BLaER1 (cell line): ENCODE measurements at regions not wholly inside any gene's neighbourhood (a gene's known extent, or its start where the extent isn't known, plus 50 kb on each side); places are given as distances from the start of the nearest gene placed in this dataset.
"Not testable (repeated sequence)": the region's sequence is repeated elsewhere in the genome, so short reads cannot be mapped to it uniquely, and the experiment has no call there.

Source experiments
- H3K27ac ChIP-seq: shearing (Covaris generic); formaldehyde crosslinking; 2 replicates; pipeline ENCODE4 v1.8.1; 2022
- H3K27me3 ChIP-seq: shearing (Covaris generic); formaldehyde crosslinking; 2 replicates; pipeline ENCODE4 v1.8.1; 2022
- H3K36me3 ChIP-seq: shearing (Covaris generic); formaldehyde crosslinking; 2 replicates; pipeline ENCODE4 v1.8.1; 2022
- H3K4me1 ChIP-seq: shearing (Covaris generic); formaldehyde crosslinking; 2 replicates; pipeline ENCODE4 v1.8.1; 2022
- H3K4me2 ChIP-seq: shearing (Covaris generic); formaldehyde crosslinking; 2 replicates; pipeline ENCODE4 v1.8.1; 2022
- H3K4me3 ChIP-seq: shearing (Covaris generic); formaldehyde crosslinking; 2 replicates; pipeline ENCODE4 v1.8.1; 2022
- H3K9ac ChIP-seq: shearing (Covaris generic); formaldehyde crosslinking; 2 replicates; pipeline ENCODE4 v1.8.1; 2022
- H3K9me3 ChIP-seq: shearing (Covaris generic); formaldehyde crosslinking; 2 replicates; pipeline ENCODE4 v1.8.1; 2022
- H4K20me1 ChIP-seq: shearing (Covaris generic); formaldehyde crosslinking; 2 replicates; pipeline ENCODE4 v1.8.1; 2022
- Cebpa-rat ChIP-seq: shearing (Covaris generic); IDR thresholded peaks from 2 replicates; pipeline ENCODE4 v1.8.1; 2022

DNA sequence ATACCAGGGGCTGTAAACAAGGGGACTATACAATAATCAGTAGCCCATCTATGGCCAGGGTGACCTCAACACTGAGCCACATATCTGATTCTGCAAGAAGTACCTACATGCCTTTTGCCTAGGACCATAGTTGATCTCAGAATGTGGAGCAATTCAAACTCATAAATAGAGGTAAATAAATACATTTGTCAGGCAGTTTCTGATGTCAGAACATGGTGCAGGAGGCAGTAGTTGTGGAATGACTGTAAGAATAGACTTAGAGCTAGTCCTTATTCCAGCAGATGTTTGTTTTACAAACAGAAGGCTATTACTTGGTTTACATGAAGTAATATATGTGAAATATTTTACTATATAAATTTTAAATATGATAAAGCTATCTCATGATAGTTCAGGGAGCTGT is 330.7 kb upstream of the DAB2 start:
- Histone ChIP-seq H3K4me1 (no peaks in the 10 kb centered on the region), H3K9me3 (no peaks in the 10 kb centered on the region), H4K20me1 (no peaks in the 10 kb centered on the region), H3K27me3 (no peaks in the 10 kb centered on the region), H3K4me3 (no peak overlapping the region), H3K36me3 (no peaks in the 10 kb centered on the region), H3K9ac (no peak overlapping the region), H3K4me2 (no peak overlapping the region), H3K27ac (no peak overlapping the region)
- no peak for TF ChIP-seq Cebpa-rat

GRCh38 chr5:39753747-39754146 is 329.0 kb upstream of the DAB2 start:
- H3K27ac ChIP-seq, H3K9ac ChIP-seq, H3K4me1 ChIP-seq, H3K9me3 ChIP-seq, H3K36me3 ChIP-seq, H3K27me3 ChIP-seq, H3K4me3 ChIP-seq, H4K20me1 ChIP-seq, H3K4me2 ChIP-seq: not testable (repeated sequence)

DNA sequence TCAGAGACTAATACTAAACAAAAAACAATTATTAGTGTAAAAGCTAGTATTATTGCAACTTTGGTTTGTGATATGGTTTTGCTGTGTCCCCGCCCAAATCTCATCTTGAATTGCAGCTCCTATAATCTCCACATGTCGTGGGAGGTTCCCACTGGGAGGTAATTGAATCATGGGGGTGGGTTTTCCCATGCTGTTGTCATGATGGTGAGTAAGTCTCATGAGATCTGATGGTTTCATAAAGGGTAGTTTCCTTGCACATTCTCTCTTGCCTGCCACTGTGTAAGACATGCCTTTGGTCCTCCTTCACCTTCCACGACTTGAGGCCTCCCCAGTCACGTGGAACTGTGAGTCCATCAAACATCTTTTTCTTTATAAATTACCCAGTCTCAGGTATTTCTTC is 325.9 kb upstream of the DAB2 start:
- Histone ChIP-seq H3K4me1 (no peaks in the 10 kb centered on the region), H3K27me3 (no peaks in the 10 kb centered on the region), H4K20me1 (no peaks in the 10 kb centered on the region), H3K4me2 (no peak overlapping the region), H3K9ac (no peak overlapping the region), H3K9me3 (peaks cover 5% of the 10 kb centered on the region; the same call in 1 of the 2 replicates), H3K36me3 (no peaks in the 10 kb centered on the region), H3K27ac (no peak overlapping the region), H3K4me3 (no peak overlapping the region)
- TF ChIP-seq Cebpa-rat: no peak

GRCh38 chr5:39742916-39743315 is 318.1 kb upstream of the DAB2 start:
- Histone ChIP-seq H3K9ac (no peak overlapping the region), H3K36me3 (no peaks in the 10 kb centered on the region), H3K9me3 (peaks cover 5% of the 10 kb centered on the region; the same call in 1 of the 2 replicates), H4K20me1 (no peaks in the 10 kb centered on the region), H3K27ac (no peak overlapping the region), H3K4me3 (no peak overlapping the region), H3K4me2 (no peak overlapping the region), H3K4me1 (no peaks in the 10 kb centered on the region), H3K27me3 (no peaks in the 10 kb centered on the region)
- TF ChIP-seq Cebpa-rat: no peak

DNA sequence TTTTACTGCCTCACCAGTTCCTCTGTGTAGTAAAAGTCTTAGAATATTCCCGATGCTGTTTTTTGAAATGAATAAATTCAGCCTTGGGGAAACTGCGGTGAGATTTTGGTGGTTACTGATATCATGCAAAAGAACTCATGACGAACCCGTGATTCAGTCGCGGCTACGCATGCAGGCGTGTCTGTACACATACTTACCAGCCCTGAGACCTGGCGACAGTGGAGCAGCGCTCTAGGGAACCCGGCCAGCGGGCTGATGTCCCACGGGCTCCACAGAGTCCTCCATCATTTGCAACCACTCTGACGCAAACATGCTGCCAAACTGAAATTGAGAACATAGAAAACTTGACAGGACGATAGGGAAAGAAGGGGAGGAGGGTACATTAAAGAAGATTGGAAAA is 315.6 kb upstream of the DAB2 start:
- H3K9me3 ChIP-seq: no peaks in the 10 kb centered on the region
- H3K4me1 ChIP-seq: no peaks in the 10 kb centered on the region
- H3K36me3 ChIP-seq: no peaks in the 10 kb centered on the region
- no peaks in the 10 kb centered on the region for H4K20me1 ChIP-seq
- no peak overlapping the region for H3K4me3 ChIP-seq
- H3K4me2 ChIP-seq: no peak overlapping the region
- TF ChIP-seq Cebpa-rat: no peak
- H3K27me3 ChIP-seq: no peaks in the 10 kb centered on the region
- H3K27ac ChIP-seq: no peak overlapping the region
- H3K9ac ChIP-seq: no peak overlapping the region

GRCh38 chr5:39732166-39732565 is 307.4 kb upstream of the DAB2 start:
- H3K27me3 ChIP-seq: no peaks in the 10 kb centered on the region
- H3K9me3 ChIP-seq: no peaks in the 10 kb centered on the region
- H3K36me3 ChIP-seq: no peaks in the 10 kb centered on the region
- H3K4me1 ChIP-seq: no peaks in the 10 kb centered on the region
- H3K4me3 ChIP-seq: no peak overlapping the region
- no peak overlapping the region for H3K27ac ChIP-seq
- no peak overlapping the region for H3K9ac ChIP-seq
- no peak overlapping the region for H3K4me2 ChIP-seq
- H4K20me1 ChIP-seq: no peaks in the 10 kb centered on the region
- TF ChIP-seq Cebpa-rat: no peak

- Histone ChIP-seq H3K36me3 (no peaks in the 10 kb centered on the region), H3K27me3 (no peaks in the 10 kb centered on the region), H3K27ac (no peak overlapping the region), H3K4me3 (no peak overlapping the region), H4K20me1 (no peaks in the 10 kb centered on the region), H3K9me3 (no peaks in the 10 kb centered on the region), H3K4me2 (no peak overlapping the region), H3K9ac (no peak overlapping the region), H3K4me1 (no peaks in the 10 kb centered on the region)
- TF ChIP-seq Cebpa-rat: no peak
Measured at GRCh38 chr5:39730699-39731098, 305.9 kb upstream of the DAB2 start.

DNA sequence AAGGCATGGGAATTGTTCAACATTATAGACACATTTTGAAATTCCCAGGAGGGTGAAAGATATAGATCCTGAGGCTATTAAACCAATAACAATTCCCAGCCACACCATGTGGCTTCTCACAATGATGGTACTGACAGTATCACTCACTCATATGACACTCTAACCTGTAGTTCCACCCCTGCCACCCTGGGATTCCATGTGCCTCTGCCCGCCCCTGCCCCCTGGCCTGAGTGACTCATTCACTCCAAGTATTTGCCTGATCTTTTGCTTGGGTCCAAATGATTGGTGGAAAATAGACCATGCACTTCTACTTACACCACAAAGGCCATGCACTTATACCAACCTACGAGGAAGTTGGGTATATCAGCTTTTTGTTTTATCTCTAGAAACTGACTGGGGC is 305.2 kb upstream of the DAB2 start:
- Histone ChIP-seq H3K27me3 (no peaks in the 10 kb centered on the region), H4K20me1 (no peaks in the 10 kb centered on the region), H3K4me2 (no peak overlapping the region), H3K36me3 (no peaks in the 10 kb centered on the region), H3K27ac (no peak overlapping the region), H3K4me1 (no peaks in the 10 kb centered on the region), H3K9ac (no peak overlapping the region), H3K4me3 (no peak overlapping the region), H3K9me3 (no peaks in the 10 kb centered on the region)
- no peak for TF ChIP-seq Cebpa-rat

- H3K4me2 ChIP-seq: no peak overlapping the region
- no peak overlapping the region for H3K27ac ChIP-seq
- H3K4me3 ChIP-seq: no peak overlapping the region
- H3K36me3 ChIP-seq: no peaks in the 10 kb centered on the region
- H3K9me3 ChIP-seq: peaks cover 2% of the 10 kb centered on the region; the same call in 1 of the 2 replicates
- H3K4me1 ChIP-seq: no peaks in the 10 kb centered on the region
- H4K20me1 ChIP-seq: no peaks in the 10 kb centered on the region
- TF ChIP-seq Cebpa-rat: no peak
- H3K9ac ChIP-seq: no peak overlapping the region
- no peaks in the 10 kb centered on the region for H3K27me3 ChIP-seq
Measured at GRCh38 chr5:39726467-39726866, 301.7 kb upstream of the DAB2 start.

- Histone ChIP-seq H3K4me3 (no peak overlapping the region), H3K9ac (no peak overlapping the region), H3K4me2 (no peak overlapping the region), H3K27me3 (no peaks in the 10 kb centered on the region), H4K20me1 (no peaks in the 10 kb centered on the region), H3K9me3 (peaks cover 4% of the 10 kb centered on the region; the same call in 1 of the 2 replicates), H3K36me3 (no peaks in the 10 kb centered on the region), H3K4me1 (no peaks in the 10 kb centered on the region), H3K27ac (no peak overlapping the region)
- no peak for TF ChIP-seq Cebpa-rat
Measured at GRCh38 chr5:39721394-39721793, 296.6 kb upstream of the DAB2 start.

GRCh38 chr5:39720136-39720535 is 295.4 kb upstream of the DAB2 start:
- Histone ChIP-seq H3K4me3 (no peak overlapping the region), H3K27me3 (no peaks in the 10 kb centered on the region)

More at GRCh38 chr5:39720136-39720535, 295.4 kb upstream of the DAB2 start:
- Histone ChIP-seq H3K4me1 (no peaks in the 10 kb centered on the region), H3K4me2 (no peak overlapping the region), H3K27ac (no peak overlapping the region), H3K9ac (no peak overlapping the region), H4K20me1 (no peaks in the 10 kb centered on the region), H3K36me3 (no peaks in the 10 kb centered on the region), H3K9me3 (peaks cover 4% of the 10 kb centered on the region; the same call in 1 of the 2 replicates)
- no peak for TF ChIP-seq Cebpa-rat
